A673 (cell line): ENCODE measurements at regions not wholly inside any gene's neighbourhood (a gene's known extent, or its start where the extent isn't known, plus 50 kb on each side); places are given as distances from the start of the nearest gene placed in this dataset.

Experiments used
- BruUV-seq: library from RNA; stranded (reverse); fragments of 400-500 nt; replicated peaks from 2 replicates; lab custom pipeline; 2021; lab: Mats Ljungman, UMichigan
- CTCF ChIA-PET: fragments of 300-600 bp; sonication (Branson Sonifier 250); formaldehyde crosslinking; loops from one replicate; lab custom pipeline; 2022; ENCODE audit warnings: antibody characterized with exemption; lab: Charles Lee
- POLR2A ChIA-PET: fragments of 300-600 bp; sonication (Branson Sonifier 250); formaldehyde crosslinking; loops from one replicate; lab custom pipeline; 2022; ENCODE audit warnings: antibody characterized with exemption; ENCODE audit not compliant: low non-redundant PET; lab: Charles Lee
- DNase-seq: peaks from one replicate; pipeline ENCODE4 v3.0.0-alpha.2; 2015; ENCODE audit warnings: low spot score
- H3K27ac ChIP-seq: fragments of 200-600 bp; sonication (generic); 2 replicates; pipeline ENCODE4 v1.5.1; 2016; ENCODE audit warnings: mixed run types, low read depth, mild to moderate bottlenecking, mixed read lengths, antibody characterized with exemption, low read length; ENCODE audit not compliant: poor library complexity, severe bottlenecking
- H3K27me3 ChIP-seq: fragments of 200-600 bp; sonication (generic); replicated peaks from 2 replicates; pipeline ENCODE4 v1.6.1; 2017; ENCODE audit warnings: mixed run types, low read depth, mild to moderate bottlenecking, mixed read lengths, antibody characterized with exemption, low read length; ENCODE audit not compliant: insufficient read depth, poor library complexity
- H3K36me3 ChIP-seq: fragments of 200-600 bp; sonication (generic); 2 replicates; pipeline ENCODE4 v1.6.1; 2016; ENCODE audit warnings: mixed run types, mild to moderate bottlenecking, mixed read lengths, antibody characterized with exemption, low read length; ENCODE audit not compliant: insufficient read depth, poor library complexity, severe bottlenecking
- H3K4me1 ChIP-seq: fragments of 200-600 bp; sonication (generic); 2 replicates; pipeline ENCODE4 v1.6.1; 2017; ENCODE audit warnings: mixed run types, mild to moderate bottlenecking, mixed read lengths, antibody characterized with exemption, low read length; ENCODE audit not compliant: insufficient read depth, poor library complexity, severe bottlenecking
- H3K4me3 ChIP-seq: fragments of 200-600 bp; sonication (generic); 2 replicates; pipeline ENCODE4 v1.5.1; 2016; ENCODE audit warnings: low read depth, mixed run types, mild to moderate bottlenecking, mixed read lengths, low read length; ENCODE audit not compliant: poor library complexity, severe bottlenecking
- H3K9me3 ChIP-seq: fragments of 200-600 bp; sonication (generic); 2 replicates; pipeline ENCODE4 v1.6.1; 2016; ENCODE audit warnings: mixed run types, low read depth, mild to moderate bottlenecking, mixed read lengths, antibody characterized with exemption, low read length; ENCODE audit not compliant: poor library complexity, severe bottlenecking
- CTCF ChIP-seq: fragments of 300-800, 200-600 bp; sonication (generic); conservative IDR thresholded peaks from 2 replicates; pipeline ENCODE4 v1.5.1; 2017; ENCODE audit warnings: low read depth, mild to moderate bottlenecking, antibody characterized with exemption, low read length, moderate library complexity, mixed read lengths
- EZH2 ChIP-seq: fragments of 200-600 bp; sonication (generic); IDR thresholded peaks from 2 replicates; pipeline ENCODE4 v1.6.1; 2017; ENCODE audit warnings: borderline replicate concordance, low read depth, mild to moderate bottlenecking, mixed read lengths, antibody characterized with exemption, low read length; ENCODE audit not compliant: poor library complexity, severe bottlenecking
- intact Hi-C: fragments of 100-400 bp; cut with micrococcal nuclease; formaldehyde crosslinking; loops from one replicate; pipeline ENCODE4 v1.10.0; 2022; ENCODE audit not compliant: unreplicated experiment

GRCh38 chr10:123568751-123569150 is 97.4 kb upstream of the GPR26 start:
- CTCF ChIA-PET, result no interaction called here
- Histone ChIP-seq H3K27me3 (peaks cover 37% of the 10 kb centered on the region), H3K36me3 (no peaks in the 10 kb centered on the region), H3K4me1 (no peaks in the 10 kb centered on the region), H3K4me3 (no peak overlapping the region), H3K9me3 (no peaks in the 10 kb centered on the region), H3K27ac (no peak overlapping the region)
- DNase-seq, result no peak
- intact Hi-C loops, result no loop called here
- POLR2A ChIA-PET, result no interaction called here
- no TSS peak for BruUV-seq
- TF ChIP-seq CTCF (no peak), EZH2 (no peak)

- no peak overlapping the region for H3K4me3 ChIP-seq
- no peak for DNase-seq
- no peak overlapping the region for H3K27ac ChIP-seq
- H3K36me3 ChIP-seq, result no peaks in the 10 kb centered on the region
- POLR2A ChIA-PET, result no interaction called here
- no TSS peak for BruUV-seq
- no peak for TF ChIP-seq EZH2
- TF ChIP-seq CTCF, result no peak
- peaks cover 37% of the 10 kb centered on the region for H3K27me3 ChIP-seq
- no peaks in the 10 kb centered on the region for H3K9me3 ChIP-seq
- intact Hi-C loops, result no loop called here
- CTCF ChIA-PET, result no interaction called here
- no peaks in the 10 kb centered on the region for H3K4me1 ChIP-seq
These were observed 96.6 kb upstream of the GPR26 start for GRCh38 chr10:123569436-123570035.

- ChIA-PET POLR2A (no interaction called here), CTCF (no interaction called here)
- intact Hi-C loops, result no loop called here
- no peak for DNase-seq
- H3K4me3 ChIP-seq, result no peak overlapping the region
- peaks cover 40% of the 10 kb centered on the region for H3K27me3 ChIP-seq
- H3K27ac ChIP-seq, result no peak overlapping the region
- TF ChIP-seq CTCF (no peak), EZH2 (no peak)
- H3K9me3 ChIP-seq, result no peaks in the 10 kb centered on the region
- no TSS peak for BruUV-seq
- H3K36me3 ChIP-seq, result no peaks in the 10 kb centered on the region
- H3K4me1 ChIP-seq, result no peaks in the 10 kb centered on the region
These were observed 95.9 kb upstream of the GPR26 start for GRCh38 chr10:123570051-123570897.
